RPMI8226 (cell line): ENCODE measurements at regions not wholly inside any gene's neighbourhood (a gene's known extent, or its start where the extent isn't known, plus 50 kb on each side); places are given as distances from the start of the nearest gene placed in this dataset.

Source experiments
- DNase-seq: peaks from one replicate; pipeline ENCODE4 v3.0.0-alpha.2; 2015

GRCh38 chr12:91994208-91994797, 151.3 kb downstream of the BTG1 start:
- no peak for DNase-seq

GRCh38 chr12:91993287-91994017, 152.2 kb downstream of the BTG1 start:
- no peak for DNase-seq

- DNase-seq: no peak
Observed at GRCh38 chr12:91991399-91992187, 154.1 kb downstream of the BTG1 start.

GRCh38 chr12:91990525-91990924, 155.1 kb downstream of the BTG1 start:
- DNase-seq: no peak

GRCh38 chr12:91989143-91989542, 156.5 kb downstream of the BTG1 start:
- DNase-seq: no peak

GRCh38 chr12:91988086-91988923, 157.3 kb downstream of the BTG1 start:
- no peak for DNase-seq

GRCh38 chr12:91986084-91986483, 159.6 kb downstream of the BTG1 start:
- DNase-seq: no peak

GRCh38 chr12:91985002-91985787, 160.5 kb downstream of the BTG1 start:
- DNase-seq: no peak

- DNase-seq: no peak
Observed at GRCh38 chr12:91984556-91984955, 161.1 kb downstream of the BTG1 start.

- no peak for DNase-seq
Observed at GRCh38 chr12:91983935-91984334, 161.7 kb downstream of the BTG1 start.

GRCh38 chr12:91982946-91983345, 162.7 kb downstream of the BTG1 start:
- DNase-seq: no peak

- DNase-seq: no peak
Observed at GRCh38 chr12:91980389-91980821, 165.2 kb downstream of the BTG1 start.

GRCh38 chr12:91978143-91978542, 167.5 kb downstream of the BTG1 start:
- DNase-seq: no peak

- DNase-seq: no peak
Observed at GRCh38 chr12:91975891-91976290, 169.8 kb downstream of the BTG1 start.

- DNase-seq: no peak
Observed at GRCh38 chr12:91974541-91975085, 171.0 kb downstream of the BTG1 start.

GRCh38 chr12:91973813-91974212, 171.8 kb downstream of the BTG1 start:
- no peak for DNase-seq

- DNase-seq: no peak
Observed at GRCh38 chr12:91972896-91973295, 172.8 kb downstream of the BTG1 start.

GRCh38 chr12:91968777-91969171, 176.9 kb downstream of the BTG1 start:
- DNase-seq: no peak

- DNase-seq: no peak
Observed at GRCh38 chr12:91968076-91968776, 177.4 kb downstream of the BTG1 start.

GRCh38 chr12:91967590-91967989, 178.1 kb downstream of the BTG1 start:
- no peak for DNase-seq

- no peak for DNase-seq
Observed at GRCh38 chr12:91965781-91966180, 179.9 kb downstream of the BTG1 start.
